VCaP (cell line): ENCODE measurements at regions not wholly inside any gene's neighbourhood (a gene's known extent, or its start where the extent isn't known, plus 50 kb on each side); places are given as distances from the start of the nearest gene placed in this dataset.

ENCODE experiments used
- H3K27ac ChIP-seq: fragments of 450-650 bp; 2 replicates; pipeline ENCODE4 v1.5.1; 2017
- TF ChIP-seq, protein P1 (sequence below): fragments of 450-650 bp; conservative IDR thresholded peaks from 2 replicates; pipeline ENCODE4 v1.5.1; 2017; ENCODE audit warnings: mild to moderate bottlenecking, moderate library complexity

DNA sequence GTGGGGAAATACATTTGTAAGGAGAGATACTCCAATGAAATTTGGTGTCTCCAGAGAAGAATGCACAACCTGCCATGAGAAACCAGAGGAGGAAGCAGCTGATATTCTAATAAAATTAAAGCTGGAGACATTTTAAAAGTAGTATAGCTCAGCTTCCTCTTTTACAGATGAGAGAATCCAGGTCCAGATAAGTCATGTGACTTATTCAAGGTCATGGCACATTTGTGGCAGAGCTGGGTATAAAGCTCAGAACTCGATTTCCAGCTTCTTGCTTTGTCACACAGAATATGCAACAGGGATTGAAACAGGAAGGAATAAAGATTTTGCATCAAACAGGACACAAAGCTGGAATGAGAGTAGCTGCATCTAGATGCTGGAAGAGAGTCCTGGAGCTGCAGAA, 174.8 kb downstream of the EMP1 start:
- H3K27ac ChIP-seq = no peak overlapping the region
- TF ChIP-seq, protein P1, sequence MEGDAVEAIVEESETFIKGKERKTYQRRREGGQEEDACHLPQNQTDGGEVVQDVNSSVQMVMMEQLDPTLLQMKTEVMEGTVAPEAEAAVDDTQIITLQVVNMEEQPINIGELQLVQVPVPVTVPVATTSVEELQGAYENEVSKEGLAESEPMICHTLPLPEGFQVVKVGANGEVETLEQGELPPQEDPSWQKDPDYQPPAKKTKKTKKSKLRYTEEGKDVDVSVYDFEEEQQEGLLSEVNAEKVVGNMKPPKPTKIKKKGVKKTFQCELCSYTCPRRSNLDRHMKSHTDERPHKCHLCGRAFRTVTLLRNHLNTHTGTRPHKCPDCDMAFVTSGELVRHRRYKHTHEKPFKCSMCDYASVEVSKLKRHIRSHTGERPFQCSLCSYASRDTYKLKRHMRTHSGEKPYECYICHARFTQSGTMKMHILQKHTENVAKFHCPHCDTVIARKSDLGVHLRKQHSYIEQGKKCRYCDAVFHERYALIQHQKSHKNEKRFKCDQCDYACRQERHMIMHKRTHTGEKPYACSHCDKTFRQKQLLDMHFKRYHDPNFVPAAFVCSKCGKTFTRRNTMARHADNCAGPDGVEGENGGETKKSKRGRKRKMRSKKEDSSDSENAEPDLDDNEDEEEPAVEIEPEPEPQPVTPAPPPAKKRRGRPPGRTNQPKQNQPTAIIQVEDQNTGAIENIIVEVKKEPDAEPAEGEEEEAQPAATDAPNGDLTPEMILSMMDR = no peak

DNA sequence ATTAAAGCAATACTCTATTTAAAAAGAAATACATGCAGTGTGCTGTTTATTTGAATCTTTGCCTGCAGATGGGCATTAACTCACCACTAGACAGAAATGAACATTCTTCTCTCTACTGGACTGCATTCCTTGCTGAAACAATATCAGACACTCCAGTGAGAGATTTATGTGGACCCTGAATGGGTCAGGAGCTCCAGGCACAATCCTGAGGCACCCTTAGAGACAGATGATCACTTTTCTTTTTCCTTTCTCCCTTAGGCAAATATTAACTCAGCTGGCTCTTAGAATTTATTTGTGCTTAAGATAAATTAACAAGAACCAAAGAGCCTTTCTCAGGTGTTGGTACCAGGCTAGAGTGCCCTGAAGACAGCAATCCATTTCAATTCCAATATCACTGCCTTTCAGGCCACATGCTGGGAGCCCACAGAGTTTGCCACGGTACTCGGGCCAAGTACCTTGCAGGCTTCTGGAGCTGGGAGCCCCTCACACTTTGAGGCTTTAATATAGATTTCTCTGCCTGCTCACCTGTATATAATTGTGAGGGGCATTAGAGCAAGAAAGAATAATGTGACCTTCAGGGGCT, 173.0 kb downstream of the EMP1 start:
- TF ChIP-seq, protein P1 = no peak
- H3K27ac ChIP-seq = no peak overlapping the region

DNA sequence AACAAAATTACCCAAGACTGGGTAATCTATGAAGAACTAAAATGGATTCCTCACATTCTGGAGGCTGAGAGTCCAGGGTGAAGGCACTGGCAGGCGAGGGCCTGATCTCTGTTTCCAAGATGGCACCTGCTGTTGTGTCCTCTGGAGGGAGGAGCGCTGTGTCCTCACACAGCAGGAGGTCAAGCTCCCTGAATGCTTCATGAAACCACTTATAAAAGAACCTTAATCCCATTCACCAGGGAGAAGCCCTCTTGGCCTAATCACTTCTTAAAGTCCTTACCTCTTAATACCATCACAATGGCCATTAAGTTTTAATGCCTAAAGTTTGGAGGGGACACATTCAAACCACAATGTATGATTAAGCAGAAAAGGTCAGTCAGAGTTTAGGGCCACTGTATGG, 172.4 kb downstream of the EMP1 start:
- no peak overlapping the region for H3K27ac ChIP-seq
- TF ChIP-seq, protein P1 = no peak

DNA sequence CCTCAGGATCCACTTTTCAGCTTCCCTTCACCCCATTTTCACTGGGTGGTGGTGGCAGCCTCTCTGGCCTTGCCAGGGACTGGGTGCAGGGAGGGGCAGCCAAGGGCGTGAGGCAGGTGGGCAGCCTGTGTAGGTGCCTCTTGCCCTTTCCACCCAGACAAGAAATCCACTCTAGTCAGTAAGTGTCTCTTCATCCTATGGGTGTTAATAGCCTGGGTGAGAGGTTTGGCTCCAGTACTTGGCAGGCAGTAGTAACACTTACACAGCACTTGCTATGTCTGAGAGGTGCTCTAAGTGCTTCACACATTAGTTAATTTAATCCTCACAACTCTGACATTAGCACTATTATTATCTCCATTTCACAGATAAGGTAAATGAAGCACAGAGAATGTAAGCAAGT, 171.9 kb downstream of the EMP1 start:
- H3K27ac ChIP-seq = no peak overlapping the region
- TF ChIP-seq, protein P1 = no peak

DNA sequence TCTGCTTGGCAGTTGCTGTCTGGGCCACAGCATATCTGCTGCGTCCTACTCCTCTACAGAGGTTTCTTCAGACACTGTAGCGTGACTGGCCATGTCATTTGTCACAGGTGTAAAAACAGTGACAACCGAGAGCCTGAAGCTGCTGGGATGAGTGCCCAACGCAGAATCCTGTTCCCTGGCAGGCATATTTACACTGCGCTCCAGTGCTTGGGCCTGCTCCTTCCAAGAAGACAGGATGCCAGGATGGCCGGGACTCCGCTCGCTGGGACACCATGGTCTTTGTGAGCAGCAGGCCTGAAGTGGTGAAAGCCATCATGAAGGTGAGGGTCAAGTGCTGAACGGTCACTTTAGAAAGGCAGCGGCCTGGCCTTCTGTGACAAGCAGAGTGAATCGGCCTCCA, 171.4 kb downstream of the EMP1 start:
- TF ChIP-seq, protein P1 = no peak

DNA sequence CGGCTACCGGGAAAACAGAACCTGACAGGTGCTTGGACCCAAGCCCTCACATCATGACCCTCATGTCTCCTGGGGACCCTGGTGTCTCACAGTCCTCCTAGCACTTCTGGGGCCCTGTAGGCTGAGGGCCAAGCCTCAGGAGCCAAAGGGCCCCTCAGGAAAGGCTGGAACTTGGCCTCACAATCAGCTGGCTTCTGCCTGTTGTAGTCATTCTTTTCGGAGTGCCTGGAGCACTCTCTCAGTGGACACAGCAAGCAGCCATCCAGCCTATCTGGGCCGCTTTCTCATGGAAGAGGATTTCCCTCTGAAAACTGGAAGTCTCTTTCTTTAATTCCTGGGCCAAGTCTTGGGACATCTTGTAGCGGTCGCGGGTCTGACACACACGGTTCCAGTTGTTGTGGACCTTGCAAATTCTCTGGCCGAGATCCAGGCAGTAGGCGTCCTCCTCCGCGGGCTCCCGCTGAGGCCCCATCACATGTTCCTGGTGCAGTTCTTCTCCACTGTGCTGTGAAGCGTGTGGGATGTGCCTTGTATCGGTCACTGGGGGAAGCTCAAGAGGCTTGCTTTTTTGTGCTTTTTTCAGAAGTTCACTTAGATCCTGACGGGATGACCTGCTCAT, 169.3 kb downstream of the EMP1 start:
- H3K27ac ChIP-seq = no peak overlapping the region
- TF ChIP-seq, protein P1 = no peak

More for the DNA sequence above, 171.4 kb downstream of the EMP1 start:
- H3K27ac ChIP-seq = no peak overlapping the region

DNA sequence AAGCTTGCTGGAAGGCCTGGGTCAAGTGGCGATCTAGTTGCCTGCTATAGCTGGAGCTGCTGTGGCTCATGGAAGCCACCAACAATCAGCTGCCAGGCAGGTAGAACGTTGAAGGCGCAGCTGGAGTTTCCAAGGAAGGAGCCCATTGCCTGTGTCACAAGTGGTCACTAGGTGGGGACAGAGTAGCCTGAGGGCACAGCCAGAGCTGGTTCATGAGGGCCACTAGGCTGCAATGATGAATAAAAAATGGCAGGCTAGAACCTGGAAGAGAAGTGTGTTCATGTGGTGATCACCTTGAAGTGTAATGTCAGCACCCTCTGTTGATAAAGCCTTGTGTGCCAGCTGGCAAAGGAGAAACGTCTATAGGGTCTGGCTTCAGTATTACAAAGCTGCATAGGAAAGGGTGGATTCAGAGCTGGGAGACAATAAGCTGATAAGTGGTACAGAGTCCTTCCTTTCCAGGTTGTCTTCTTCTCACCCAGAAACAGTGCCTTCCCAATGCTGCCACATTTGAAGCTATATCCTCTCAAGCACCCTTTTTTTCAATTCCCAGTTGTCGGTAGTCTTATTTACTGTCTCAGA, 165.8 kb downstream of the EMP1 start:
- TF ChIP-seq, protein P1 = peak; percentile 95

More for the DNA sequence above, 165.8 kb downstream of the EMP1 start:
- no peak overlapping the region for H3K27ac ChIP-seq
